ENCODE measurements at regions not wholly inside any gene's neighbourhood (a gene's known extent, or its start where the extent isn't known, plus 50 kb on each side); places are given as distances from the start of the nearest gene placed in this dataset.

GRCh38 chr1:116207126-116207735 lies 96.0 kb downstream of the MAB21L3 start:
- TF ChIP-seq POLR2A (IDR thresholded peaks at IDR 0.05) (no peak), CTCF (IDR thresholded peaks at IDR 0.05) (no peak), POLR2AphosphoS5 (IDR thresholded peaks at IDR 0.05) (no peak), EP300 (IDR thresholded peaks at IDR 0.05) (no peak)
